IMR-90 (cell line): ENCODE measurements at regions not wholly inside any gene's neighbourhood (a gene's known extent, or its start where the extent isn't known, plus 50 kb on each side); places are given as distances from the start of the nearest gene placed in this dataset.

Experiments used
- ATAC-seq: fragments of 200-7000 bp; cut with Tn5 transposase; 2 replicates; pipeline ENCODE4 v1.9.1; 2020; ENCODE audit warnings: low read depth, mild to moderate bottlenecking, moderate library complexity
- BruUV-seq: library from RNA; stranded (reverse); fragments of 400-500 nt; replicated peaks from 2 replicates; lab custom pipeline; 2021; lab: Mats Ljungman, UMichigan
- CTCF ChIA-PET: fragments of 300-600 bp; formaldehyde crosslinking; extraction: SDS; loops from one replicate; lab custom pipeline; 2021; ENCODE audit warnings: antibody characterized with exemption; lab: Yijun Ruan, JAX
- POLR2A ChIA-PET: fragments of 300-600 bp; sonication (Branson Sonifier 250); formaldehyde crosslinking; loops from one replicate; lab custom pipeline; 2022; ENCODE audit warnings: antibody characterized with exemption; ENCODE audit not compliant: unreplicated experiment; lab: Charles Lee
- DNase-seq: peaks from one replicate; pipeline ENCODE4 v3.0.0; 2013
- H2AFZ ChIP-seq: replicated peaks from 2 replicates; pipeline ENCODE3; 2013; ENCODE audit warnings: low read length, mild to moderate bottlenecking; ENCODE audit not compliant: poor library complexity
- H2AK5ac ChIP-seq: 2 replicates; pipeline ENCODE4 v1.6.1; 2013; ENCODE audit warnings: low read depth, low read length, inconsistent platforms
- H2AK9ac ChIP-seq: replicated peaks from 2 replicates; pipeline ENCODE3; 2013; ENCODE audit warnings: mild to moderate bottlenecking, low read depth, low read length, moderate library complexity; ENCODE audit not compliant: poor library complexity
- H2BK120ac ChIP-seq: 2 replicates; pipeline ENCODE4 v1.6.1; 2013; ENCODE audit warnings: low read depth, low read length, inconsistent platforms
- H2BK15ac ChIP-seq: 3 replicates; pipeline ENCODE4 v1.6.1; 2013; ENCODE audit warnings: low read depth, low read length, inconsistent platforms
- H2BK20ac ChIP-seq: 2 replicates; pipeline ENCODE4 v1.6.1; 2013; ENCODE audit warnings: low read depth, mild to moderate bottlenecking, inconsistent platforms, low read length, moderate library complexity
- H2BK5ac ChIP-seq: 2 replicates; pipeline ENCODE4 v1.6.1; 2013; ENCODE audit warnings: mild to moderate bottlenecking, low read depth, low read length, inconsistent platforms; ENCODE audit not compliant: poor library complexity, severe bottlenecking
- H3K14ac ChIP-seq: replicated peaks from 2 replicates; pipeline ENCODE4 v1.6.1; 2013; ENCODE audit warnings: low read depth, low read length, inconsistent platforms
- H3K18ac ChIP-seq: 2 replicates; pipeline ENCODE4 v1.6.1; 2013; ENCODE audit warnings: low read depth, low read length, control low read depth
- H3K23ac ChIP-seq: 2 replicates; pipeline ENCODE4 v1.6.1; 2013; ENCODE audit warnings: low read depth, low read length, inconsistent platforms
- H3K27ac ChIP-seq: 2 replicates; pipeline ENCODE4 v1.5.1; 2013; ENCODE audit warnings: mild to moderate bottlenecking, control low read depth, low read length; ENCODE audit not compliant: insufficient read depth
- H3K27me3 ChIP-seq: 2 replicates; pipeline ENCODE4 v1.6.1; 2013; ENCODE audit warnings: low read length; ENCODE audit not compliant: control insufficient read depth, insufficient read depth
- H3K36me3 ChIP-seq: 2 replicates; pipeline ENCODE4 v1.6.1; 2013; ENCODE audit warnings: low read length, mixed read lengths; ENCODE audit not compliant: control insufficient read depth, insufficient read depth
- H3K4ac ChIP-seq: 2 replicates; pipeline ENCODE4 v1.6.1; 2013; ENCODE audit warnings: low read depth, low read length, inconsistent platforms
- H3K4me1 ChIP-seq: 2 replicates; pipeline ENCODE4 v1.6.1; 2013; ENCODE audit warnings: low read length, mixed read lengths; ENCODE audit not compliant: control insufficient read depth, insufficient read depth
- H3K4me2 ChIP-seq: 2 replicates; pipeline ENCODE4 v1.6.1; 2013; ENCODE audit warnings: low read depth, mild to moderate bottlenecking, control low read depth, low read length, moderate library complexity
- H3K4me3 ChIP-seq: 2 replicates; pipeline ENCODE4 v1.5.1; 2013; ENCODE audit warnings: low read depth, mild to moderate bottlenecking, control low read depth, low read length, moderate library complexity; ENCODE audit not compliant: insufficient read depth
- H3K56ac ChIP-seq: 2 replicates; pipeline ENCODE4 v1.6.1; 2013; ENCODE audit warnings: low read length, inconsistent platforms; ENCODE audit not compliant: insufficient read depth; ENCODE audit errors: extremely low read depth
- H3K79me1 ChIP-seq, 2 experiments: 2 replicates each; pipeline ENCODE4 v1.6.1; 2013; ENCODE audit warnings: low read length in 2 of 2, inconsistent platforms in 1 of 2, low read depth in 1 of 2
- H3K9ac ChIP-seq: 2 replicates; pipeline ENCODE4 v1.6.1; 2013; ENCODE audit warnings: low read depth, low read length, control low read depth
- H3K9me1 ChIP-seq: 2 replicates; pipeline ENCODE4 v1.6.1; 2013; ENCODE audit warnings: low read length, inconsistent platforms; ENCODE audit not compliant: insufficient read depth
- H3K9me3 ChIP-seq: 2 replicates; pipeline ENCODE4 v1.6.1; 2013; ENCODE audit warnings: low read length; ENCODE audit not compliant: control insufficient read depth, insufficient read depth
- H4K20me1 ChIP-seq: 2 replicates; pipeline ENCODE4 v1.6.1; 2013; ENCODE audit warnings: low read length, inconsistent platforms; ENCODE audit not compliant: insufficient read depth
- H4K5ac ChIP-seq: 2 replicates; pipeline ENCODE4 v1.6.1; 2013; ENCODE audit warnings: mild to moderate bottlenecking, low read depth, low read length, control low read depth
- H4K8ac ChIP-seq, 2 experiments: 2 replicates each; pipeline ENCODE4 v1.6.1; 2013; ENCODE audit warnings: low read depth in 2 of 2, low read length in 2 of 2, control low read depth in 1 of 2, inconsistent platforms in 1 of 2
- H4K91ac ChIP-seq: 2 replicates; pipeline ENCODE4 v1.6.1; 2013; ENCODE audit warnings: low read depth, low read length, inconsistent platforms; ENCODE audit not compliant: insufficient read depth
- BHLHE40 ChIP-seq: fragments of 150-350 bp; IDR thresholded peaks from 2 replicates; pipeline ENCODE4 v1.6.1; 2016; ENCODE audit warnings: mild to moderate bottlenecking, low read depth, low read length
- CEBPB ChIP-seq: IDR thresholded peaks from 2 replicates; pipeline ENCODE4 v1.6.1; 2012; ENCODE audit warnings: low read depth, low read length, improper control_type of control experiment
- CHD1 ChIP-seq: IDR thresholded peaks from 2 replicates; pipeline ENCODE4 v1.6.1; 2012; ENCODE audit warnings: low read depth, low read length, improper control_type of control experiment
- FOS ChIP-seq: fragments of 150-350 bp; IDR thresholded peaks from 2 replicates; pipeline ENCODE4 v1.6.1; 2016; ENCODE audit warnings: low read depth, low read length
- MAFK ChIP-seq: IDR thresholded peaks from 2 replicates; pipeline ENCODE4 v1.6.1; 2012; ENCODE audit warnings: low read depth, low read length, improper control_type of control experiment
- MAZ ChIP-seq: IDR thresholded peaks from 2 replicates; pipeline ENCODE4 v1.6.1; 2012; ENCODE audit warnings: low read depth, mild to moderate bottlenecking, low read length, improper control_type of control experiment, moderate library complexity, borderline replicate concordance
- MXI1 ChIP-seq: IDR thresholded peaks from 2 replicates; pipeline ENCODE4 v1.6.1; 2012; ENCODE audit warnings: low read depth, mild to moderate bottlenecking, low read length, moderate library complexity, borderline replicate concordance
- NFE2L2 ChIP-seq: fragments of 150-350 bp; IDR thresholded peaks from 2 replicates; pipeline ENCODE4 v1.6.1; 2016; ENCODE audit warnings: low read depth, mild to moderate bottlenecking, low read length
- POLR2A ChIP-seq: IDR thresholded peaks from 2 replicates; pipeline ENCODE4 v1.6.1; 2012; ENCODE audit warnings: mild to moderate bottlenecking, low read depth, low read length
- RAD21 ChIP-seq: IDR thresholded peaks from 2 replicates; pipeline ENCODE4 v1.6.1; 2012; ENCODE audit warnings: low read length, improper control_type of control experiment
- RCOR1 ChIP-seq: IDR thresholded peaks from 2 replicates; pipeline ENCODE4 v1.6.1; 2012; ENCODE audit warnings: mild to moderate bottlenecking, low read length, improper control_type of control experiment; ENCODE audit not compliant: insufficient replicate concordance
- RFX5 ChIP-seq: IDR thresholded peaks from 2 replicates; pipeline ENCODE4 v1.8.0; 2012; ENCODE audit warnings: low read depth, mild to moderate bottlenecking, low read length, moderate library complexity
- SMC3 ChIP-seq: fragments of 150-350 bp; IDR thresholded peaks from 2 replicates; pipeline ENCODE4 v1.6.1; 2016; ENCODE audit warnings: low read depth, mild to moderate bottlenecking, antibody characterized with exemption, low read length, moderate library complexity
- USF2 ChIP-seq: fragments of 150-350 bp; IDR thresholded peaks from 2 replicates; pipeline ENCODE4 v1.6.1; 2017; ENCODE audit warnings: mild to moderate bottlenecking, antibody characterized with exemption, low read length, low read depth
- WGBS, 2 experiments: methylation state at CpG; one replicate each; pipeline versions ENCODE4 v1.1.5 to v1.1.7; 2013; ENCODE audit warnings: missing lambda C conversion rate in 2 of 2; ENCODE audit not compliant: insufficient read length in 1 of 2; ENCODE audit errors: extremely low coverage in 2 of 2; 5-methylcytosine and 5-hydroxymethylcytosine counted together
- dilution Hi-C: fragments of 300-500 bp; cut with HindIII; formaldehyde crosslinking; loops from one replicate; pipeline ENCODE4 v1.14.3; 2018; ENCODE audit warnings: low sequenced_read_pairs; ENCODE audit not compliant: unreplicated experiment
- in situ Hi-C: fragments of 300-500 bp; cut with MboI; formaldehyde crosslinking; loops from 3 replicates; pipeline ENCODE4 v1.14.3; 2019; ENCODE audit warnings: low sequenced_read_pairs, inconsistent platforms, mixed read lengths
- intact Hi-C: fragments of 100-400 bp; cut with micrococcal nuclease; formaldehyde crosslinking; loops from 2 replicates; pipeline ENCODE4 v1.10.0; 2022
- TF ChIP-seq, protein P1 (sequence below): fragments of 150-350 bp; IDR thresholded peaks from 2 replicates; pipeline ENCODE4 v1.6.1; 2016; ENCODE audit warnings: low read depth, mild to moderate bottlenecking, low read length, moderate library complexity, borderline replicate concordance
- TF ChIP-seq, protein P2 (sequence below): conservative IDR thresholded peaks from 2 replicates; pipeline ENCODE4 v1.5.1; 2012; ENCODE audit warnings: mild to moderate bottlenecking, low read depth, low read length, improper control_type of control experiment

DNA sequence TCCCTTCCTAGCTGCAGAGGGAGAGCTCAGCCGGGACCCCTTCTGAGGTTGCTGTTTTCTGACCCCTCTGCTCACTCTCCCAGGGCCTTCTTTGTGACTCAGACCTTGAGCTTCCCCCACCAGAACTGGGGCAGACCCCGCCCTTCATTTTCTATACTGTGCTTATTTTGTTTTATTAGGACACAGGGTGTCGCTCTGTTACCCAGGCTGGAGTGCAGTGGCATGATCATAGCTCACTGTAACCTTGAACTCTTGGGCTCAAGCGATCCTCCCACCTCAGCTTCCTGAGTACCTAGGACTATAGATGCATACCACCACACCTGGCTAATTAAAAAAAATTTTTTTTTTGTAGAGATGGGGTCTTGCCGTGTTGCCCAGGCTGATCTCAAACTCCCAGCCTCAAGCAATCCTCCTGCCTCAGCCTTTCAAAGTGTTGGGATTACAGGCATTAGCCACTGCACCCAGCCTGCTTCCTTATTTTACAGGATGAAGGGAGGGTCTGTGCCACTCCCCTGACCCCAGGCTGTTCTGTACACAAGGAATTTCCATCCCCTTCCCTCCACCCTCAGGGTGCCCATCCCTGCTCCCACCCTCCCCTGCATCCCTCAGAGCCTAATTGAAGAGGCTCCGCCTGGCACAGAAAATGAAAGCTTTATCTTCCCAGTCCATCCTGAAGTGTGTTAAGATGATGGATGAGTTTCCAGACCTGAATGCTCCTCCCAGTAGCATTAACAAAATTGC, 195.2 kb upstream of the POU3F1 start:
- H2BK15ac ChIP-seq: no peak overlapping the region
- no peak for TF ChIP-seq CHD1
- no peak for TF ChIP-seq SMC3
- TF ChIP-seq RCOR1: no peak
- no peak for TF ChIP-seq CEBPB
- no peak for TF ChIP-seq RFX5
- no peak for TF ChIP-seq MXI1
- TF ChIP-seq NFE2L2: no peak
- no peak for TF ChIP-seq FOS
- no peak for TF ChIP-seq MAZ
- TF ChIP-seq, protein P1, sequence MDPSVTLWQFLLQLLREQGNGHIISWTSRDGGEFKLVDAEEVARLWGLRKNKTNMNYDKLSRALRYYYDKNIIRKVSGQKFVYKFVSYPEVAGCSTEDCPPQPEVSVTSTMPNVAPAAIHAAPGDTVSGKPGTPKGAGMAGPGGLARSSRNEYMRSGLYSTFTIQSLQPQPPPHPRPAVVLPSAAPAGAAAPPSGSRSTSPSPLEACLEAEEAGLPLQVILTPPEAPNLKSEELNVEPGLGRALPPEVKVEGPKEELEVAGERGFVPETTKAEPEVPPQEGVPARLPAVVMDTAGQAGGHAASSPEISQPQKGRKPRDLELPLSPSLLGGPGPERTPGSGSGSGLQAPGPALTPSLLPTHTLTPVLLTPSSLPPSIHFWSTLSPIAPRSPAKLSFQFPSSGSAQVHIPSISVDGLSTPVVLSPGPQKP: no peak
- no peak for TF ChIP-seq USF2
- TF ChIP-seq POLR2A: no peak
- TF ChIP-seq, protein P2, sequence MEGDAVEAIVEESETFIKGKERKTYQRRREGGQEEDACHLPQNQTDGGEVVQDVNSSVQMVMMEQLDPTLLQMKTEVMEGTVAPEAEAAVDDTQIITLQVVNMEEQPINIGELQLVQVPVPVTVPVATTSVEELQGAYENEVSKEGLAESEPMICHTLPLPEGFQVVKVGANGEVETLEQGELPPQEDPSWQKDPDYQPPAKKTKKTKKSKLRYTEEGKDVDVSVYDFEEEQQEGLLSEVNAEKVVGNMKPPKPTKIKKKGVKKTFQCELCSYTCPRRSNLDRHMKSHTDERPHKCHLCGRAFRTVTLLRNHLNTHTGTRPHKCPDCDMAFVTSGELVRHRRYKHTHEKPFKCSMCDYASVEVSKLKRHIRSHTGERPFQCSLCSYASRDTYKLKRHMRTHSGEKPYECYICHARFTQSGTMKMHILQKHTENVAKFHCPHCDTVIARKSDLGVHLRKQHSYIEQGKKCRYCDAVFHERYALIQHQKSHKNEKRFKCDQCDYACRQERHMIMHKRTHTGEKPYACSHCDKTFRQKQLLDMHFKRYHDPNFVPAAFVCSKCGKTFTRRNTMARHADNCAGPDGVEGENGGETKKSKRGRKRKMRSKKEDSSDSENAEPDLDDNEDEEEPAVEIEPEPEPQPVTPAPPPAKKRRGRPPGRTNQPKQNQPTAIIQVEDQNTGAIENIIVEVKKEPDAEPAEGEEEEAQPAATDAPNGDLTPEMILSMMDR: no peak
- TF ChIP-seq MAFK: no peak
- TF ChIP-seq RAD21: no peak
- no peak for TF ChIP-seq BHLHE40
- H3K79me1 ChIP-seq: no peaks in the 10 kb centered on the region
- H3K9ac ChIP-seq: no peak overlapping the region
- BruUV-seq: no TSS peak
- no peaks in the 10 kb centered on the region for H3K9me1 ChIP-seq
- no peak overlapping the region for H2BK120ac ChIP-seq
- H2AK5ac ChIP-seq: no peak overlapping the region
- no peak overlapping the region for H4K5ac ChIP-seq
- no peaks in the 10 kb centered on the region for H3K4me1 ChIP-seq
- no peak overlapping the region for H3K18ac ChIP-seq
- no peaks in the 10 kb centered on the region; the same call in 1 of the 2 replicates for H3K27me3 ChIP-seq
- no peak overlapping the region for H4K8ac ChIP-seq
- no peak overlapping the region for H3K4ac ChIP-seq
- CTCF ChIA-PET: interaction anchor here (1.3 kb wide), 1 partner anchor 103 kb away, joined by 3 read pairs; no protein-coding TSS in a partner anchor
- no peak overlapping the region for H4K91ac ChIP-seq
- no peak overlapping the region for H3K14ac ChIP-seq
- H2BK5ac ChIP-seq: no peak overlapping the region
- no peak overlapping the region for H3K4me2 ChIP-seq
- in situ Hi-C loops (no loop called here), dilution Hi-C loops (no loop called here), intact Hi-C loops (no loop called here)
- DNase-seq: no peak
- H2BK20ac ChIP-seq: no peak overlapping the region
- H3K27ac ChIP-seq: no peak overlapping the region
- no peak for ATAC-seq
- POLR2A ChIA-PET: no interaction called here
- H3K36me3 ChIP-seq: no peaks in the 10 kb centered on the region
- H3K4me3 ChIP-seq: no peak overlapping the region
- no CpG with 5 or more reads among the region's 6 CpGs for WGBS, 2 experiments
- H4K20me1 ChIP-seq: no peaks in the 10 kb centered on the region
- no peak overlapping the region for H3K56ac ChIP-seq
- no peaks in the 10 kb centered on the region for H3K9me3 ChIP-seq
- H2AK9ac ChIP-seq: no peak overlapping the region
- H3K23ac ChIP-seq: no peak overlapping the region
- H2AFZ ChIP-seq: no peak overlapping the region
